SH-SY5Y (cell line): ENCODE measurements at regions not wholly inside any gene's neighbourhood (a gene's known extent, or its start where the extent isn't known, plus 50 kb on each side); places are given as distances from the start of the nearest gene placed in this dataset.

Experiments
- GATA2 ChIP-seq: IDR thresholded peaks from 2 replicates; pipeline ENCODE4 v1.6.1; 2011; ENCODE audit warnings: mild to moderate bottlenecking, low read depth, low read length
- GATA3 ChIP-seq: IDR thresholded peaks from 2 replicates; pipeline ENCODE4 v1.6.1; 2011; ENCODE audit warnings: low read depth, mild to moderate bottlenecking, low read length, moderate library complexity

GRCh38 chr12:13769273-13769672, 212.1 kb downstream of the GRIN2B start:
- TF ChIP-seq GATA3 (no peak), GATA2 (no peak)
